T follicular helper cell (primary cell): ENCODE measurements at regions not wholly inside any gene's neighbourhood (a gene's known extent, or its start where the extent isn't known, plus 50 kb on each side); places are given as distances from the start of the nearest gene placed in this dataset.
"Not testable (repeated sequence)": the region's sequence is repeated elsewhere in the genome, so short reads cannot be mapped to it uniquely, and the experiment has no call there.

Source experiments
- DNase-seq: peaks from one replicate; pipeline ENCODE4 v3.0.0-alpha.2; 2020; ENCODE audit warnings: low read depth

DNA sequence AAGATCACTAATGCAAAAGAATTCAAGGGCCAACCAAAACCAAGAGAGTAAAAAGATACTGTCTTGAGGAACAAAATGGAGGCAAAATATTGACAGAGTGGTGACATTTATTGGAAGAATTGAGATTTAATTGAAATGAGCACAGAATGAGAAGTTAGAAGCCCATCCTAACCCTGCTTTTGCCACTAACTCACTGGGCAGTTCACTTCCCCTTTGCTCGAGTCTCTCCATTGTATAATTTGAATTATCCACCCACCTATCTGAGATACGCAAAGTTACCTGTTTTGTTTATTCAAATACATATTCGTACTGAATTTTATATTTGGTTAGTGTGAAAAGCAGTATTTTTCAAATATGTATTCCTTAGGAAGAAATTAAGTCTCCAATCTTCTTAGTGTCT, 204.5 kb upstream of the PRDM1 start:
- DNase-seq: no peak

DNA sequence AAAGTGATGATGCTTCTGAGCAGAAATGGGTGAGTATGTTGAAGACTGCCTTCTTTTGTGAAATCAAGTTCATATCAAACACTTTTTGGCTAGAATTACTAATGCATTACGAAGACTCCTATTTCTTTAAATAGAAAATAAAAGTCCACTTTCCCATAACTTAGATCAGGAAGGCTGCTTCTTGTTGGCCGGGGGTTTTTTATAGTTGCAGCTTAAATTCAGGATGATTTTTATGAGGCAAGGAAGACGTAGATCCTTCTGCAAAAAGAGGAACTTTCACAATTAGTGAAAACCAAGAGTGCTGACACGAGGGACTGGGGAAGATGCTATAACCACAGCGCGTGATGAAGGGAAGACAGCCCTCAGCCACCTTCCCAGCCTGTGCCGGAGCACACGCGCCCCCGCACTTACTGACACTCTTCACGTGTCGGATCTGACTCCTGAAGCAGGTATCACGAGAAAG, 206.1 kb upstream of the PRDM1 start:
- DNase-seq: no peak

DNA sequence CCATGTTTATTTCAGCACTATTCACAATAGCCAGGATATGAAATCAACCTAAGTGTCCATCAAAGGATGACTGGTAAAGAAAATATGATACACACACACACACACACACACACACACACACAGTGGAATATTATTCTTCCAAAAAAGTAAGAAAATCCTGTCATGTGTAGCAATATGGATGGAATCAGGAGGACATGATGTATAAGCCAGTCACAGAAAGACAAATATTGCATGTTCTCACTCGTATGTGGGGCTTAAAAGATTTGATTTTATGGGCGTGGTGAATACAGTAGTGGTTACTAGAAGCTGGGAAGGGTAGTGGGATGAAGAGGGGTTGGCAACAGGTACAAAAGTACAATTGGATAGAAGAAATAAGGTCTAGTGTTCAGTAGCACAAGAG, 207.0 kb upstream of the PRDM1 start:
- no peak for DNase-seq

DNA sequence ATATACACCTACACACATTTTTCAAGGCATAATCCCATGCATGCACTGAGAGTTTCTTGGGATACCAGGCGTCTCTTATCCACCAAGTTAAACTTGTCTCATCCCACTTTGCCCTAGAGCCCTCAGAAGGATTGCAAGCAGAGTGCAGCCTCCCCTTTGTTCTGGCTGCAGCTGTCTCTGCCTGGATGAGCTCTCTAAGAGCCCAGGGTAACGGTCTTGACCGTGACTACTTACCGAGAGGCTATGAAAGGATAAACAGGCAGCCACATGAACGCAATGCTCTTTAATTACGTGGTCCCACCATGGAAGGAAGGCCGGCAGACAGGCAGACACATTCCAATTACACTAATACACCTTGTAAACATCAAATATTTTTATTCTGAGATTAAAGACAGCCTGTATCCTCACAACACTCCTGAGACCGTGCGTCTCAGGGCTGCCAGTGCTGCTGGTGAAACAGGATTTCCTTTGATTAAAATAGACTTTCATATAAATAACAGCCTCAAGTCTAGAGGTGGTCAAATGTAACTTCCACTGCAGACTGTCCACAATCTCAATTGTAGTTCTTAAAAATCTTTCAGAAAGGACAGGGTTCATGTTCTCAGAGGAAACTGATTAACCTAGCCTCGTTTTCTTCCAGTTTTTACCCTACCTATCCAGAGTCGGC, 210.0 kb upstream of the PRDM1 start:
- no peak for DNase-seq

DNA sequence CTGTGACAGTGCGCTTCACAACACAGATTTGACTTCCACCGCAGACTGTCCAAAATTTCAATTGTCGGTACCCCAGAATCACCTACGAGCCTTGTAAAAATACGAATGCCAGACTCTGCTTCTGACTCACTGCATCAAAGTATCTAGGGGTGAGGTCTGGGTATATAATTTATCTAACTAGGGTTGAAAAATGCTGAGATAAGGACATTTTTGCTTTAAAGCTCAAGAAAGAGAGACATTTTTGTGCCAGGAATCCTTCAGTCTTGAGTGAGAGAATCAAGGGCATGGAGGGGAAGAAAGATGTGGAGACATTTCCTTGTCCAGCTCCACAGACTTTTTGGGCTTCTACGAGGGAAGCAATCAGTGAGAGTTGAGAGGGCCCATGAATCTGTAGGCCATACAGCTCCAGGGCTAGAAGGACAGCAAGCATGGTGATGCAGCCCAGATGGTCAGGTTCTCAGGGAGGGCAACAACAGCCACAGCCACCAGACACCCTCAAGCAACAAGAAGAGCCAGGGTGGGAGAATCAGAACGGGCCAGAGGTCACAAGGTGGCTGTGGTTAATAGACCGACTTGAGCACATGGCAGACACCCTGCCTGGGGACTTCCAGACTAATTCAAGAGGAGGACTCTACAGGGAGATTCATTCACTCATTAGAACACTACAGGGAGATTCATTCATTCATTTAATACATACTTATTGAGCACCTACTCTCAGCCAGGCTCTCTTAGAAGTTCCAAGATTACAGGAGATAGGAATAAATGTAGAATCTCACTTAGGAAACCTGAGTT, 211.1 kb upstream of the PRDM1 start:
- no peak for DNase-seq

DNA sequence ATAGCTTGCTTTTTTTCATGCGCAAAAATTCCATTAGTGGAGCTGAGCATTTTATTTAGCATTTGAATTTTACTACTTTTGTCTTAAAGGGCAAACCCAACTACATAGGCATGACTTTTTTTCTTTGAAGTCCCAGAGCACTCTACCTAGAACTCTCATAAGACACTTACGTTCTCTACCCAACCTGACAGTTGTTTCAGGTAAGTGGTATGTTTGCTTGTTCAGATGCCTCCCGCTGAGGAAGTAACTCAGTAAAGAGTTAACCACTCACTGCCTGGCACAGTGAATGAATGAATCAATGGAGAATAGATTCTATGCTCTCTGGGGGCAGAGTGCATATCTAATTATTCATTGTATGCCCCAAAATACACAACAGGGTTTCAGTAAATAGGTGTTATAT, 212.3 kb upstream of the PRDM1 start:
- DNase-seq: no peak

DNA sequence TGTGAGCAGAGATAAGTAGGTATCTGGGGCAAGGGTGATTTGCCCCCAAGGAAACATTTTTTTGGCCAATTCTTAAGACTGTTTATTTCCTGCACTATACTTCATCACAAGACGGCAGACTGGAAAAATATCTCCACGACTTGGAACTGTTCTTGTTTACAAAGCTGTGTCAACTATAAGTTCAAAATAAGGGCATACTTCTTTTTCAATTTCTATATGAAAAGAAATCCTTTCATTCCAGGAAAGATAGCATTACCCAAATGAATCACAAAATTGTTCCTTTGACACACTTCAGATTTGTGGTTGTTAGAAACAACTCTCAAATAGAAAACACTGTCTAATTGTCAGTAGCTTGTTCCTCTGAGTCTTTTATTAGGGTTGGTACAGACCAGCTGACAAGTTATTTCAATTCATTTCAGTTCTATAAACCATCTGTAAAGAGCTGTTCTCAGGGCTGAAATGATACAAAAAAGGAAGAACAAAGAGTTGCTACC, 212.9 kb upstream of the PRDM1 start:
- no peak for DNase-seq

DNA sequence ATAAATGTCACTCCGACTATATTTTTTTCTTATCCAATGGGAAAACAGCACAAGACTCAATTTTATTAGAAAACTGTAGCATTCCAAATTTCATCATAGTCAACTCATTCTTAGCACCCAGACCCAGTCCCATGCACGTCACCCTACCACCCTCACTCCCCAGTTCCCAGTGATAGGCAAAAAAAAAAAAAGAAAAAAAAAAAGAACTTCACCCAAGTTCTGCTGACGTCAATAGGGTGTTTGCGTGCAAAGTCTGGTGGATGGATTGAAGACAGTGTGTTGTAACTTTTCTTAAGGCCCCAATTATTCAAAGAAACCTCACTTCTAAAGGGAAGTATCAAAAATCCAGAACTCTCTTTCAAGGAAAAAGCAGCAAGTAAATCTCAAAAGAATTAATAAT, 213.9 kb upstream of the PRDM1 start:
- DNase-seq: no peak

DNA sequence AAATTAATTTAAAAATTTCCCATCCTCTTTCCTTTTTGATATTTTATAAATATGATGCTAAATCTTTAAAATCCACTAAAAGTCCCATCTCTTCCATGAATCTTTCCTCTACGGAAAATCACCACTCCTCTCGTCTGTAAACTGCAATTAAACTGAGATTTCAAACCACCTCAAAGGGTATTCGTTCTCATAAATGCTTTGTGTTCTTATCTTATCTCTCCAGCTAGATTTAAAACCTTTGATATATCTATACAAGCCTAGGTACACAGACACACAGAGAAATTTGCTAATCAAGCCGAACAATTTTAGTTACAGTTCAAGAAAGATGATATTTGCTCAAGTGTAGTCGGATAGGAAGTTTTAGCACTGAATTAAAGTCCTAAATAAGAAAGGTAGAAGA, 214.6 kb upstream of the PRDM1 start:
- no peak for DNase-seq

DNA sequence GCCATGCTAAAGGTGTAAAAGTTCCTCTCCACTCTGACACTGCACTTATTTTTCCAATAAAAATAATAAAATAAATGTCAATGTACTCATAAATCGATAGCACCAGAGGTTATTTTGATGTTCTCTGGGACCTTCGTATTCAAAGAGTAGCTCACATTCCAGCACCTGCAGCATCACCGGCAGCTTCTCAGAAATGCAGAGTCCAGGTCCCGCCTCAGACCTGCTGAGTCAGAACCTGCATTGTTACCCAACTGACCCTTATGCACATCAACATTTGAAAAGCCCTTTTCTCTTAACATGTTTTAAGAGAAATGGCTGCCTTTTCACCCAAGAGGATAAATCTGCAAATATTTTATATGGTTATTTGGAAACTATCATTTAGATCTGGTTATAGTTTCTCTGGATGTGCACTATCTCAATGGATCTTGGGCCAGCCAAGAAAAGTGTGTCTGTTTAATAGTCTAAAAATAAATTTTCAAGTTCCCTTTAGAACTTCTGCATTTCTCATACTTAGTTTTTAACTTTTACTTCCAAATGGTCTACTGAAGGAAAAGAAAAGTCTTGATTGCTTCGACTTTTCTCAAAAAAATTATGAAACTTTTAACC, 216.2 kb upstream of the PRDM1 start:
- no peak for DNase-seq

DNA sequence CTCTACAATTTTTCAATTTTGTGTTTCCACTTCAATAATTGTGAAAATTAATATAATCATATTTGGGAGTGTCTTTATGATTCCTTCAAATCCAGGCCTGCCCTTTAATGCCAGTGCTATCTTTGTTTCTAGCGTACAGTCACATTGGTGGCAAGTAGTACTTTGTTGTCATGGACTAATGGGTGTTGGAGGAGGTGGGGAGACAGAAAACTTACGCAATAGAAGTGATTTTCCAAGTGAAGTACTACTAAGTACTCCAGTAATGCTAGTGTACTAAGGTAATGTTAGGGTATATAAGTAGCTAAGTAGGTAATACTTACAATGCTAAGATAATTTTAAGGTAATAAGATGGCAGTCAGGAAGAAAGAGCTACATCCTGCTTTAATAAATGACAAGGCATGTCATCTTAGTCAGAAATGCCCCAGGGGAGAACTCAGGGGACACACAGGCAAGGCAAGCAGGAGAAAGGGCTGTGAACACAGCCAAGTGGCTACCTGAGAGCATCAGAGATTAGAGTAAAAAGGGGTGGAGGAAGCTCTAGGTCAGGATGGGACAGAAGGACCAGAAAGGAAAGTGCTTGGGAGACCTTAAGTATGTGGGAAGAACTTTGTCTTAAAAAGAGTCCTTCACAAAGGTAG, 217.2 kb upstream of the PRDM1 start:
- no peak for DNase-seq

DNA sequence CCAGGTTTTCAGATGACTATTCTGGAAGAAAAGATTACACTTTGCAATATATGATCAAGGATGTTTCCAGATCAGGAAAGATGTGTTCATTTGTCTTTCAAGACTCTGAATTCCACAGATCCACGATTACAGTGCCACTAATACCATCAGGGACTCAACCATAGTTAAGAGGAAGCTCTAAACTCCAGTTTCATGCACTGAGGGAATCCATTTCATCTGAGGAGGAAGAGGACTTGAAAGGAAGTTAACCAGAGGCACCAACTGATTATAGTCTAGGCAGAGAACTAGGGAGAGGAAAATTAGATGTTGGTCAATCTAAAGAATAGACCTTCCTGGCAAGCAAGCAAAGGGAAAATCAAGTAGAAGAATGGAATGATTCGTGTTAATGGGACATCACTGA, 218.3 kb upstream of the PRDM1 start:
- no peak for DNase-seq

DNA sequence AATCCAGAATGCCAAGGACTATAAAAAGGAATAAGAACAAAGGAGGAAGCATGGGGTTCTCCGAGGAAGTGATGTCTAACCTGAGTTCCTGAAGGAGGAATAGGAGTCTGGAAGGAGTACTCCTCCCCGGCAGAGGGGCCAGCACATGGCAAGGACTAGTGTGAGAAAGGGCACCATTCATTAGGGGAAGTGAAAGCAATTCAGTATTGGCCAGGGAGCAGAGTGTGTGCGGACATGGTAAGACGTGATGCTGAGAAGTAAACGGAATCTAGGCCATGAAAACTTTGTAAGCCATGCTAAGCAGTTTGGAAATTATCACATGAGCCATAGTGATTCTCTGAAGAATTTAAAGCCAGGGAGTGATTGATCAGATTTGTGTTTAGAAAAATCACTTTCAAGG, 218.9 kb upstream of the PRDM1 start:
- no peak for DNase-seq

DNA sequence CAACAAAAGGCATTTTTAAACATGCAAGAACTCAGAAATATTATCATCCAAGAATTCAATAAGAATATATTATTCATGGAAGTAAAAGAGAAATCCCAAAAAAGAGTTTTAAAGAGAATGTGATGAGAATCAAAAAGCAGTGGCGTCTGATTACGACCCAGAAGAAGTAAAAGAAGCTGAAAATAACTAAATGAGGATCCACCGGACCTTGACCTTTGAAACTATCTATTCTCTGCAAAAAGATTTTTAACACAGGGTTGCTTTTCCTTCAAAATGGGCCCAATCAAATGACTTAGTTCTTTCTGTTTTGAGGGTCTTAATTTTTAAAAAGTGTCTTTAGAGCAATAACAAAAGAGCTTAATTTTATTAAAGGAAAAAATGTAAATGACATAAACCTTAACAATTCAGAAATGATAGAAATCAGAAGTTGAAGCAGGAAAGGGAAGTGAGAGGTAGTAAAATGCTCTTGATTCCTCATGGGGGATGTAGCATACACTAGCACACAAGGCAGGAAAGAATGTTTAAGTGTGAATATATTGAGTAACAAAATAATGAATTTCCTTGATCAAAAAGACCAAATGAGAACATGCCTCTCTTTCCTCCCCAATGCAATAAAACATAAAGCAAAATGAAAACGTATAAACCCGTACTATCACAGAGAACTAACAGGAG, 223.1 kb upstream of the PRDM1 start:
- no peak for DNase-seq

DNA sequence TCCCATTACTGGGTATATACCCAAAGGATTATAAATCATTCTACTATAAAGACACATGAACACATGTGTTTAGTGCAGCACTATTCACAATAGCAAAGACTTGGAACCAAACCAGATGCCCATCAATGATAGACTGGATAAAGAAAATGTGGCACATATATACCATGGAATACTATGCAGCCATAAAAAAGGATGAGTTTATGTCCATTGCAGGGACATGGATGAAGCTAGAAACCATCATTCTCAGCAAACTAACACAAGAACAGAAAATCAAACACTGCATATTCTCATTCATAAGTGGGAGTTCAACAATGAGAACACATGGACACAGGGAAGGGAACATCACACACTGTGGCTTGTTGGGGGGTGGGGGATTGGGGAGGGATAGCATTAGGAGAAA, 225.2 kb upstream of the PRDM1 start:
- not testable (repeated sequence) for DNase-seq

DNA sequence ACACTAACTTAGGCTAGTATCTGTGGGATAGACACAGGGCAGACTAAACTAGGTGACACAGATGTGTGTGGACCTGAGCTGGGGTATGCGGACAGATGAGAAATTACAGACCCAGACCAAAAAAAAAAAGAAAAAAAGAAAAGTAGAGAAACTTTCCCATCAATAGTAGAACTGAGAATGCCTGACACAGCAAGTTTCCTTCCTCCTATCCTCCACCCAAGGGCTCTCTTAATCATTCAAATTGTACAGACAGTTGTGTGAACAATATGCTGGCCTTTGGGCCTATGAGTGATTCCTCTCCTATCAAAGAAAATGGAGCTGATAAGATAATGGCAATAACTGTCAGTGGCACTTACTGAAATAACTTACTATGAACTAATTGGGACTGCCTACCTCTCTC, 226.7 kb upstream of the PRDM1 start:
- DNase-seq: no peak

DNA sequence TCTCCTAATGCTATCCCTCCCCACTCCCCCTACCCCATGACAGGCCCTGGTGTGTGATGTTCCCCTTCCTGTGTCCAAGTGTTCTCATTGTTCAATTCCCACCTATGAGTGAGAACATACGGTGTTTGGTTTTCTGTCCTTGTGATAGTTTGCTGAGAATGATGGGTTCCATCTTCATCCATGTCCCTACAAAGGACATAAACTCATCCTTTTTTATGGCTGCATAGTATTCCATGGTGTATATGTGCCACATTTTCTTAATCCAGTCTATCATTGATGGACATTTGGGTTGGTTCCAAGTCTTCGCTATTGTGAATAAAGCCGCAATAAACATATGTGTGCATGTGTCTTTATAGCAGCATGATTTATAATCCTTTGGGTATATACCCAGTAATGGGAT, 227.5 kb upstream of the PRDM1 start:
- not testable (repeated sequence) for DNase-seq

DNA sequence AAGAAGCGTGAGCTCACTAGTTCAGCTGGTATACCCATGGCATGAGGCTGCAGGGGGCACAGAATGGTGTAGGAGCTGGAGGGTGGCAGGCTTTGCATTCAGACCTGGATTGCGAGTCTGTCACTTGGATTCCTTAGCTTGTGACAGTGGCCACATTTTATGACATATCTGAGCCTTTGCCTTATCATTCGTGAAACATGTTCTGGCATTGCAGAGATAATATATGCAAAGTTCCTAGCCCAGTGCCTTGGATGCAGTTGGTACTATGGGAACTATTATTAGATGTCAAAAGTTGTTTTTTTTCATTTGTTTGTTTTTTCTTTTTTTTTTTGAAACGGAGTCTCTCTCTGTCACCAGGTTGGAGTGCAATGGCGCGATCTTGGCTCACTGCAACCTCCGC, 230.7 kb upstream of the PRDM1 start:
- DNase-seq: no peak

DNA sequence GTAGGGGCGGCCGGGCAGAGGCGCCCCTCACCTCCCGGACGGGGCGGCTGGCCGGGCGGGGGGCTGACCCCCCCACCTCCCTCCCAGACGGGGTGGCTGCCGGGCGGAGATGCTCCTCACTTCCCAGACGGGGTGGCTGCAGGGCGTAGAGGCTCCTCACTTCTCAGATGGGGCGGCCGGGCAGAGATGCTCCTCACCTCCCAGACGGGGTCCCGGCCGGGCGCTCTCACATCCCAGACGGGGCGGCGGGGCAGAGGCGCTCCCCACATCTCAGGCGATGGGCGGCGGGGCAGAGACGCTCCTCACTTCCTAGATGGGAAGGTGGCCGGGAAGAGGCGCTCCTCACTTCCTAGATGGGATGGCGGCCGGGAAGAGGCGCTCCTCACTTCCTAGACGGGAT, 232.2 kb upstream of the PRDM1 start:
- DNase-seq: not testable (repeated sequence)

DNA sequence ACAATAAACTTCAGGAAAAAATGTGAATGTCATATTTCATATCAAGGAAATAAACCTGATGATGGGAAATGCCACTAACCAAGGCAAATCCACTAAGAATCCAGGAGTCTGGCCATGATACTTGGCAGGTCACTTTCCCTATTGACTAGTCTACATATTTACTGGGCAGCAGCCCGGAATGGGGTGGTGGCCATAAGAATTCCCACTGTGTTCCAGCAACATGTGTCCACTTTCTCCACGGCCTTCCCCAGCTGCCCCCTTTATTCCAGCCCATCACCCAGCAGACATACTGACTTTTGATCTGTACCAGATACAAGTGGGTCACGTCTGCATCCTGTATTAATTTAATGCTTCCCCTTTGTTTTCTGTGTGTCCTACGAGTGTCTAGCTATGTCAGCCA, 234.5 kb upstream of the PRDM1 start:
- DNase-seq: no peak

DNA sequence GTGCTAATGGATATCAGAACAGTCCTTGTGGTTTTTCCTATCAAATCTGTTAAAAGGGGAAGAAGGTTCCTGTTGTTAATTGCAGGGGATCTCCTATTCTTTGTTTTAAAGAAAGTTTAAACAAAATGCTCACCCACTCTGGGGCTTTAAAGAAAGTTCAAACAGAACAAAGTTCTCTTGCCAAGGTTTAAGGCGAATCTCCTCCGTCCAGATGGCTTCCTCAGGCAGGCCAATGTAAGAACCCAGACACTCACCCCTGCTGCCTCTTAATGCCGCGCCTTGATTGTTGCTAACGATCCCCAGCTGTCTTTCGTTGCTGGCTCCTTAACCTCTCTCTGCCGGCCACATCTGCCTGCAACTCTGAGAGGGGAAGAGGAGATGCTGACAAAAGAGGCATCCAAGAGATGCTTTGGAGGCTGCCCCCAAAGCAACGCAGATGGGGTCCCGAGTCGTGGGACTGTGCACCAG, 235.0 kb upstream of the PRDM1 start:
- DNase-seq: no peak
